ENCODE measurements at regions not wholly inside any gene's neighbourhood (a gene's known extent, or its start where the extent isn't known, plus 50 kb on each side); places are given as distances from the start of the nearest gene placed in this dataset.

- TF ChIP-seq SMC3 (conservative IDR thresholded peaks at IDR 0.05; ENCODE audit: poor library complexity) = no peak
- TF ChIP-seq TAF1 (IDR thresholded peaks at IDR 0.05; ENCODE audit: low read depth) = no peak
- TF ChIP-seq EZH2 (IDR thresholded peaks at IDR 0.05; ENCODE audit: borderline replicate concordance, insufficient read depth, low read length, poor library complexity, severe bottlenecking) = no peak
- TF ChIP-seq CTCF (IDR thresholded peaks at IDR 0.05; ENCODE audit: poor library complexity, severe bottlenecking) = no peak
- no peak for TF ChIP-seq POLR2AphosphoS5 (IDR thresholded peaks at IDR 0.05)
- no peak for TF ChIP-seq RAD21 (conservative IDR thresholded peaks at IDR 0.05)
- TF ChIP-seq REST (IDR thresholded peaks at IDR 0.05; ENCODE audit: borderline replicate concordance) = no peak
- TF ChIP-seq EP300 (conservative IDR thresholded peaks at IDR 0.05; ENCODE audit: poor library complexity, severe bottlenecking) = no peak
- TF ChIP-seq MXI1 (conservative IDR thresholded peaks at IDR 0.05; ENCODE audit: poor library complexity, severe bottlenecking) = no peak
These were observed 238.0 kb downstream of the TBXT start for GRCh38 chr6:165929607-165930006.

Measured in neural cell (in vitro differentiated cells).